Keratinocyte (primary cell): ENCODE measurements at regions not wholly inside any gene's neighbourhood (a gene's known extent, or its start where the extent isn't known, plus 50 kb on each side); places are given as distances from the start of the nearest gene placed in this dataset.

ENCODE experiments used
- DNase-seq: peaks from one replicate; pipeline ENCODE4 v3.0.0-alpha.2; 2011; ENCODE audit warnings: low read depth, missing footprints, low spot score
- FAIRE-seq: peaks from 2 replicates; lab custom pipeline; 2011; peaks lifted over from hg19 to GRCh38; lab: Jason Lieb, UNC
- H2AFZ ChIP-seq: 2 replicates; pipeline ENCODE4 v1.6.0; 2012; ENCODE audit warnings: low read length, control low read depth, inconsistent platforms; ENCODE audit not compliant: control insufficient read depth
- H3K27ac ChIP-seq: 2 replicates; pipeline ENCODE4 v1.5.1; 2011; ENCODE audit warnings: low read length; ENCODE audit not compliant: control insufficient read depth, insufficient read depth
- H3K27me3 ChIP-seq: 3 replicates; pipeline ENCODE4 v1.6.0; 2011; ENCODE audit warnings: low read length; ENCODE audit not compliant: control insufficient read depth, insufficient read depth; ENCODE audit errors: extremely low read depth
- H3K36me3 ChIP-seq, 2 experiments: 2 replicates in 1 of 2; 3 replicates in 1 of 2; pipeline ENCODE4 v1.5.1; 2011; ENCODE audit warnings: low read length in 2 of 2, mild to moderate bottlenecking in 1 of 2; ENCODE audit not compliant: control insufficient read depth in 2 of 2, insufficient read depth in 2 of 2; ENCODE audit errors: extremely low read depth in 1 of 2
- H3K4me1 ChIP-seq: 3 replicates; pipeline ENCODE4 v1.5.1; 2011; ENCODE audit warnings: low read length; ENCODE audit not compliant: control insufficient read depth, insufficient read depth; ENCODE audit errors: extremely low read depth
- H3K4me2 ChIP-seq: 3 replicates; pipeline ENCODE4 v1.6.0; 2011; ENCODE audit warnings: low read depth, low read length; ENCODE audit not compliant: control insufficient read depth, insufficient read depth; ENCODE audit errors: extremely low read depth
- H3K4me3 ChIP-seq, 3 experiments: fragments of 200-600 bp in 1 of 3; sonication (generic) in 1 of 3; 2 replicates in 2 of 3; 3 replicates in 1 of 3; pipeline ENCODE4 v1.5.1; 2011 to 2016; ENCODE audit warnings: low read length in 3 of 3, mild to moderate bottlenecking in 3 of 3, control low read depth in 2 of 3, inconsistent platforms in 1 of 3, low read depth in 1 of 3, mixed read lengths in 1 of 3, mixed run types in 1 of 3, moderate library complexity in 1 of 3; ENCODE audit not compliant: control insufficient read depth in 2 of 3, insufficient read depth in 2 of 3; ENCODE audit errors: extremely low read depth in 1 of 3
- H3K79me2 ChIP-seq: 2 replicates; pipeline ENCODE4 v1.6.0; 2012; ENCODE audit warnings: low read length; ENCODE audit not compliant: control insufficient read depth, insufficient read depth
- H3K9ac ChIP-seq: 3 replicates; pipeline ENCODE4 v1.6.0; 2011; ENCODE audit warnings: low read length; ENCODE audit not compliant: control insufficient read depth, insufficient read depth; ENCODE audit errors: extremely low read depth
- H3K9me1 ChIP-seq: 3 replicates; pipeline ENCODE4 v1.6.0; 2011; ENCODE audit warnings: low read length; ENCODE audit not compliant: control insufficient read depth, insufficient read depth; ENCODE audit errors: extremely low read depth
- H3K9me3 ChIP-seq: 2 replicates; pipeline ENCODE4 v1.5.1; 2012; ENCODE audit warnings: low read depth, low read length; ENCODE audit not compliant: control insufficient read depth
- H4K20me1 ChIP-seq: 3 replicates; pipeline ENCODE4 v1.6.0; 2011; ENCODE audit warnings: low read length; ENCODE audit not compliant: control insufficient read depth, insufficient read depth; ENCODE audit errors: extremely low read depth
- CTCF ChIP-seq, 3 experiments: IDR thresholded peaks in 1 of 3; conservative IDR thresholded peaks in 1 of 3; optimal IDR thresholded peaks in 1 of 3; 2 replicates in 2 of 3; 3 replicates in 1 of 3; pipeline versions ENCODE3 to v1.5.1; 2011; ENCODE audit warnings: low read length in 3 of 3, mild to moderate bottlenecking in 3 of 3, moderate library complexity in 2 of 3, control low read depth in 1 of 3, inconsistent platforms in 1 of 3; ENCODE audit not compliant: insufficient read depth in 2 of 3; ENCODE audit errors: extremely low read depth in 1 of 3
- EZH2 ChIP-seq: IDR thresholded peaks from one replicate; pipeline ENCODE4 v1.6.1; 2012; ENCODE audit warnings: inconsistent platforms, mild to moderate bottlenecking, low read length, moderate library complexity
- dilution Hi-C: fragments of 300-500 bp; cut with MboI; formaldehyde crosslinking; loops from one replicate; pipeline ENCODE4 v1.7.0; 2020; ENCODE audit warnings: low sequenced_read_pairs; ENCODE audit not compliant: extremely low pct_ligation_motif_present

DNA sequence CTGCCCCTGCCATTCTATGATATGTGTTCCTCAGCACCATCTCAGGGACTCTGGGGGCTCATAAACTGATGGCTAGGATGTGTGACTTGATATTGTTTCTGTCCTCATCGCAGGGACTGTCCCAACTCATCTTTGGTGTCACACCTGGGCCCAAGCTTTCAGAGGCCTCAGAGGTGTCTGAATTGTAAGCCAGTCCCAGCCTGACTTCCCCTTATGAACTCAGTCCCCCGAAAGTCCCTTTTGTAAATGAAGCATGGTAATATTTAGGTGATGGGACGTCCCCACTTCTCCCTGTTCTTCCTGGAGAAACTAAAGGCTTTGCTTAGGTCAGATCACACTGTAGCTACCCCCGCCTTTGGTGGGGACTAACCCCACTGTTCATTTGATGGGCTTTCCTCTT is 142.4 kb upstream of the TLE3 start:
- Histone ChIP-seq H3K4me3 (no peak overlapping the region), H4K20me1 (no peaks in the 10 kb centered on the region), H3K4me2 (no peak overlapping the region), H3K4me1 (peaks cover 37% of the 10 kb centered on the region), H3K9ac (no peak overlapping the region), H3K79me2 (no peaks in the 10 kb centered on the region), H3K27ac (no peak overlapping the region), H3K27me3 (no peaks in the 10 kb centered on the region), H2AFZ (no peak overlapping the region), H3K9me3 (no peaks in the 10 kb centered on the region), H3K36me3 (no peaks in the 10 kb centered on the region), H3K9me1 (no peaks in the 10 kb centered on the region)
- dilution Hi-C loops = no loop called here
- DNase-seq (no peak), FAIRE-seq (no peak)
- TF ChIP-seq EZH2 (no peak), CTCF (optimal IDR thresholded peaks at IDR 0.05 in 1 of 3, IDR thresholded peaks at IDR 0.05 in 1 of 3, conservative IDR thresholded peaks at IDR 0.05 in 1 of 3; ENCODE audit: extremely low read depth in 1 of 3, insufficient read depth in 2 of 3, low read length in 3 of 3) (no peak)

- Histone ChIP-seq H3K27me3 (no peaks in the 10 kb centered on the region), H3K4me3 (no peak overlapping the region), H3K9me1 (no peaks in the 10 kb centered on the region), H3K79me2 (no peaks in the 10 kb centered on the region), H2AFZ (no peak overlapping the region), H3K27ac (no peak overlapping the region), H4K20me1 (no peaks in the 10 kb centered on the region), H3K36me3 (no peaks in the 10 kb centered on the region), H3K4me1 (peaks cover 37% of the 10 kb centered on the region), H3K9ac (no peak overlapping the region), H3K9me3 (no peaks in the 10 kb centered on the region), H3K4me2 (no peak overlapping the region)
- TF ChIP-seq CTCF (optimal IDR thresholded peaks at IDR 0.05 in 1 of 3, IDR thresholded peaks at IDR 0.05 in 1 of 3, conservative IDR thresholded peaks at IDR 0.05 in 1 of 3; ENCODE audit: extremely low read depth in 1 of 3, insufficient read depth in 2 of 3, low read length in 3 of 3) (no peak), EZH2 (no peak)
- dilution Hi-C loops = no loop called here
- no peak for FAIRE-seq
- no peak for DNase-seq
Measured at GRCh38 chr15:70238917-70239316, 141.2 kb upstream of the TLE3 start.
